Subcutaneous abdominal adipose tissue (tissue), 5 donors: ENCODE measurements at regions not wholly inside any gene's neighbourhood (a gene's known extent, or its start where the extent isn't known, plus 50 kb on each side); places are given as distances from the start of the nearest gene placed in this dataset.

Experiments used
- H3K27ac ChIP-seq: one replicate; pipeline ENCODE4 v1.7.0; 2013; ENCODE audit warnings: low read depth, mild to moderate bottlenecking, inconsistent platforms, low read length, moderate library complexity
- H3K27me3 ChIP-seq, 5 donors: one replicate each; pipeline ENCODE4 v1.7.0; 2013; ENCODE audit warnings: low read length in 5 of 5, inconsistent platforms in 1 of 5; ENCODE audit not compliant: control insufficient read depth in 5 of 5, insufficient read depth in 4 of 5
- H3K36me3 ChIP-seq, 5 donors: one replicate each; pipeline ENCODE4 v1.7.0; 2013; ENCODE audit warnings: low read length in 5 of 5; ENCODE audit not compliant: control insufficient read depth in 5 of 5, insufficient read depth in 5 of 5
- H3K4me1 ChIP-seq, 5 donors: one replicate each; pipeline ENCODE4 v1.7.0; 2013; ENCODE audit warnings: low read length in 5 of 5, mild to moderate bottlenecking in 3 of 5, moderate library complexity in 1 of 5; ENCODE audit not compliant: control insufficient read depth in 5 of 5, insufficient read depth in 5 of 5
- H3K4me3 ChIP-seq, 5 donors: one replicate each; pipeline ENCODE4 v1.7.0; 2013; ENCODE audit warnings: low read length in 5 of 5, low read depth in 1 of 5
- H3K9ac ChIP-seq, 5 donors: one replicate each; pipeline ENCODE4 v1.7.0; 2013; ENCODE audit warnings: low read length in 5 of 5, mild to moderate bottlenecking in 4 of 5, moderate library complexity in 3 of 5
- H3K9me3 ChIP-seq, 5 donors: one replicate each; pipeline ENCODE4 v1.7.0; 2013; ENCODE audit warnings: low read length in 5 of 5; ENCODE audit not compliant: control insufficient read depth in 5 of 5
- donor health status: healthy.
- donor health status: healthy.
- donor health status: healthy.
- donor health status: healthy.
- donor health status: healthy.

- Histone ChIP-seq H3K4me1 (peaks cover 2 to 31% (median 25%) of the 10 kb centered on the region in 5 donors), H3K4me3 (no peak overlapping the region)
Observed at GRCh38 chr3:107428051-107428858, 51.0 kb downstream of the CCDC54 start.

GRCh38 chr3:107429320-107430181 lies 52.3 kb downstream of the CCDC54 start:
- H3K9me3 ChIP-seq, result no peaks in the 10 kb centered on the region
- H3K27me3 ChIP-seq, result no peaks in the 10 kb centered on the region
- peak overlapping the region; percentile 67 for H3K27ac ChIP-seq
- no peaks in the 10 kb centered on the region for H3K36me3 ChIP-seq
- H3K4me3 ChIP-seq, result peak overlapping the region; percentile 72 to 86 (median 81)
- H3K4me1 ChIP-seq, result peaks cover 2 to 31% (median 25%) of the 10 kb centered on the region in 5 donors
- H3K9ac ChIP-seq, result peak overlapping the region; percentile 43 to 82 (median 66)

More at GRCh38 chr3:107428051-107428858, 51.0 kb downstream of the CCDC54 start:
- no peaks in the 10 kb centered on the region for H3K27me3 ChIP-seq
- H3K9me3 ChIP-seq, result no peaks in the 10 kb centered on the region
- H3K36me3 ChIP-seq, result no peaks in the 10 kb centered on the region
- no peak overlapping the region for H3K27ac ChIP-seq
- no peak overlapping the region for H3K9ac ChIP-seq

- Histone ChIP-seq H3K4me1 (peaks cover 2 to 31% (median 25%) of the 10 kb centered on the region in 5 donors), H3K4me3 (peak overlapping the region; percentile 72 to 86 (median 81)), H3K9ac (peak overlapping the region; percentile 59 to 84 (median 77)), H3K27ac (peak overlapping the region; percentile 67), H3K27me3 (no peaks in the 10 kb centered on the region), H3K9me3 (no peaks in the 10 kb centered on the region), H3K36me3 (no peaks in the 10 kb centered on the region)
Observed at GRCh38 chr3:107430214-107430995, 53.2 kb downstream of the CCDC54 start.

- Histone ChIP-seq H3K9ac (peak overlapping the region in 4 of 5 donors; percentile 60 to 84 (median 80)), H3K4me3 (peak overlapping the region; percentile 72 to 86 (median 81))
Observed at GRCh38 chr3:107430996-107431245, 53.7 kb downstream of the CCDC54 start.

GRCh38 chr3:107431246-107432012 lies 54.2 kb downstream of the CCDC54 start:
- no peaks in the 10 kb centered on the region for H3K9me3 ChIP-seq
- H3K36me3 ChIP-seq, result no peaks in the 10 kb centered on the region
- H3K27ac ChIP-seq, result peak overlapping the region; percentile 83
- H3K4me3 ChIP-seq, result peak overlapping the region; percentile 72 to 87 (median 81)
- H3K27me3 ChIP-seq, result no peaks in the 10 kb centered on the region
- H3K4me1 ChIP-seq, result peaks cover 2 to 31% (median 25%) of the 10 kb centered on the region in 5 donors
- H3K9ac ChIP-seq, result peak overlapping the region; percentile 60 to 88 (median 84)

More at GRCh38 chr3:107430996-107431245, 53.7 kb downstream of the CCDC54 start:
- no peaks in the 10 kb centered on the region for H3K9me3 ChIP-seq
- H3K27me3 ChIP-seq, result no peaks in the 10 kb centered on the region
- H3K4me1 ChIP-seq, result peaks cover 2 to 31% (median 25%) of the 10 kb centered on the region in 5 donors
- H3K36me3 ChIP-seq, result no peaks in the 10 kb centered on the region
- peak overlapping the region; percentile 67 for H3K27ac ChIP-seq

- no peaks in the 10 kb centered on the region for H3K27me3 ChIP-seq
- H3K36me3 ChIP-seq, result no peaks in the 10 kb centered on the region
- H3K4me1 ChIP-seq, result peaks cover 2 to 31% (median 25%) of the 10 kb centered on the region in 5 donors
- peak overlapping the region; percentile 72 to 87 (median 81) for H3K4me3 ChIP-seq
- H3K9ac ChIP-seq, result peak overlapping the region; percentile 60 to 88 (median 84)
- peak overlapping the region; percentile 83 for H3K27ac ChIP-seq
- no peaks in the 10 kb centered on the region for H3K9me3 ChIP-seq
Observed at GRCh38 chr3:107432013-107432515, 54.8 kb downstream of the CCDC54 start.

GRCh38 chr3:107432646-107433045 lies 55.4 kb downstream of the CCDC54 start:
- peak overlapping the region in 1 of 5 donors; percentile 72 for H3K4me3 ChIP-seq
- no peaks in the 10 kb centered on the region for H3K27me3 ChIP-seq
- H3K4me1 ChIP-seq, result peaks cover 2 to 31% (median 25%) of the 10 kb centered on the region in 5 donors
- H3K36me3 ChIP-seq, result no peaks in the 10 kb centered on the region
- H3K9ac ChIP-seq, result peak overlapping the region in 1 of 5 donors; percentile 88
- no peak overlapping the region for H3K27ac ChIP-seq
- no peaks in the 10 kb centered on the region for H3K9me3 ChIP-seq

- Histone ChIP-seq H3K27me3 (no peaks in the 10 kb centered on the region), H3K27ac (no peak overlapping the region), H3K36me3 (no peaks in the 10 kb centered on the region), H3K9ac (no peak overlapping the region), H3K4me3 (no peak overlapping the region), H3K9me3 (no peaks in the 10 kb centered on the region), H3K4me1 (peaks cover 0 to 12% (median 6%) of the 10 kb centered on the region in 5 donors)
Observed at GRCh38 chr3:107436029-107436428, 58.8 kb downstream of the CCDC54 start.

GRCh38 chr3:107438671-107439070 lies 61.4 kb downstream of the CCDC54 start:
- Histone ChIP-seq H3K36me3 (no peaks in the 10 kb centered on the region), H3K27me3 (no peaks in the 10 kb centered on the region), H3K4me3 (no peak overlapping the region), H3K9ac (no peak overlapping the region), H3K4me1 (no peaks in the 10 kb centered on the region), H3K27ac (no peak overlapping the region), H3K9me3 (no peaks in the 10 kb centered on the region)
